SK-N-SH treated with all-trans-retinoic acid at 6 μM for 48 hours (cell line): ENCODE measurements at regions not wholly inside any gene's neighbourhood (a gene's known extent, or its start where the extent isn't known, plus 50 kb on each side); places are given as distances from the start of the nearest gene placed in this dataset.

Experiments used
- ARNTL ChIP-seq: fragments of 450-650 bp; formaldehyde crosslinking; IDR thresholded peaks from 2 replicates; pipeline ENCODE4 v1.5.0; 2020; ENCODE audit warnings: low read depth, mild to moderate bottlenecking, moderate library complexity, borderline replicate concordance
- BACH2 ChIP-seq: fragments of 250-450 bp; sonication (Bioruptor Pico); IDR thresholded peaks from 2 replicates; pipeline ENCODE4 v1.9.0; 2021; ENCODE audit warnings: mild to moderate bottlenecking, borderline replicate concordance
- CREB5 ChIP-seq: fragments of 250-450 bp; sonication (Bioruptor Pico); IDR thresholded peaks from 2 replicates; pipeline ENCODE4 v1.5.1; 2020; ENCODE audit warnings: low read depth, mild to moderate bottlenecking, moderate library complexity
- CSDC2 ChIP-seq: fragments of 250-450 bp; sonication (Bioruptor Pico); IDR thresholded peaks from 2 replicates; pipeline ENCODE4 v1.5.0; 2020; ENCODE audit warnings: mild to moderate bottlenecking, moderate library complexity
- OSR1 ChIP-seq: fragments of 250-450 bp; sonication (Bioruptor Pico); IDR thresholded peaks from 2 replicates; pipeline ENCODE4 v1.8.0; 2022; ENCODE audit warnings: moderate library complexity, mild to moderate bottlenecking, inconsistent platforms
- PATZ1 ChIP-seq: fragments of 250-450 bp; sonication (Bioruptor Pico); IDR thresholded peaks from 2 replicates; pipeline ENCODE4 v1.8.0; 2020; ENCODE audit warnings: mild to moderate bottlenecking, moderate library complexity, borderline replicate concordance
- PPARA ChIP-seq: fragments of 250-450 bp; sonication (Bioruptor Pico); IDR thresholded peaks from 2 replicates; pipeline ENCODE4 v1.5.0; 2020; ENCODE audit warnings: mild to moderate bottlenecking, borderline replicate concordance
- RARB ChIP-seq: fragments of 250-450 bp; sonication (Bioruptor Pico); IDR thresholded peaks from 2 replicates; pipeline ENCODE4 v1.8.0; 2021; ENCODE audit warnings: mild to moderate bottlenecking, moderate library complexity
- TOX ChIP-seq: fragments of 250-450 bp; sonication (Bioruptor Pico); IDR thresholded peaks from 2 replicates; pipeline ENCODE4 v1.8.0; 2021; ENCODE audit warnings: mild to moderate bottlenecking, moderate library complexity, borderline replicate concordance
- ZFP30 ChIP-seq: fragments of 450-650 bp; formaldehyde crosslinking; IDR thresholded peaks from 2 replicates; pipeline ENCODE4 v1.5.0; 2022; ENCODE audit warnings: mild to moderate bottlenecking, moderate library complexity
- ZNF565 ChIP-seq: fragments of 450-650 bp; formaldehyde crosslinking; conservative IDR thresholded peaks from 2 replicates; pipeline ENCODE4 v1.5.0; 2020; ENCODE audit warnings: low read depth, mild to moderate bottlenecking, moderate library complexity
- ZNF70 ChIP-seq: fragments of 450-650 bp; formaldehyde crosslinking; IDR thresholded peaks from 2 replicates; pipeline ENCODE4 v1.5.0; 2020; ENCODE audit warnings: mild to moderate bottlenecking, moderate library complexity

GRCh38 chr5:2594701-2595100, 156.8 kb downstream of the IRX2 start:
- TF ChIP-seq ZNF70 (CRISPR knock-in tag) (no peak), CREB5 (CRISPR knock-in tag) (no peak), ZFP30 (CRISPR knock-in tag) (no peak), ZNF565 (CRISPR knock-in tag) (no peak), TOX (CRISPR knock-in tag) (no peak), PPARA (CRISPR knock-in tag) (no peak), RARB (CRISPR knock-in tag) (no peak), PATZ1 (CRISPR knock-in tag) (no peak), ARNTL (CRISPR knock-in tag) (no peak), BACH2 (CRISPR knock-in tag) (no peak), CSDC2 (CRISPR knock-in tag) (no peak), OSR1 (CRISPR knock-in tag) (no peak)
